GM19452 (cell line): ENCODE measurements at regions not wholly inside any gene's neighbourhood (a gene's known extent, or its start where the extent isn't known, plus 50 kb on each side); places are given as distances from the start of the nearest gene placed in this dataset.
A peak's percentile ranks its signal among the peaks of the same experiment; 100 is the strongest.

ENCODE experiments used
- ATAC-seq: cut with Tn5 transposase; IDR thresholded peaks from one replicate; pipeline ENCODE4 v1.9.1; 2021; ENCODE audit not compliant: unreplicated experiment

- no peak for ATAC-seq
These were observed 988.3 kb upstream of the LRFN5 start for GRCh38 chr14:40618225-40618898.

GRCh38 chr14:40616579-40616978 lies 990.1 kb upstream of the LRFN5 start:
- no peak for ATAC-seq

GRCh38 chr14:40601063-40601462 lies 1005.6 kb upstream of the LRFN5 start:
- ATAC-seq, result no peak

GRCh38 chr14:40599725-40600124 lies 1007.0 kb upstream of the LRFN5 start:
- no peak for ATAC-seq

- no peak for ATAC-seq
These were observed 1025.4 kb upstream of the LRFN5 start for GRCh38 chr14:40581264-40581663.

- no peak for ATAC-seq
These were observed 1029.7 kb upstream of the LRFN5 start for GRCh38 chr14:40576880-40577478.

- ATAC-seq, result no peak
These were observed 1031.9 kb upstream of the LRFN5 start for GRCh38 chr14:40574780-40575179.

- ATAC-seq, result no peak
These were observed 1081.4 kb upstream of the LRFN5 start for GRCh38 chr14:40525314-40525713.

- no peak for ATAC-seq
These were observed 1083.6 kb upstream of the LRFN5 start for GRCh38 chr14:40523123-40523522.

GRCh38 chr14:40494483-40494882 lies 1062.2 kb upstream of the FBXO33 start:
- ATAC-seq, result no peak

GRCh38 chr14:40487824-40488223 lies 1055.6 kb upstream of the FBXO33 start:
- ATAC-seq, result no peak

GRCh38 chr14:40485688-40486087 lies 1053.5 kb upstream of the FBXO33 start:
- ATAC-seq, result no peak

- no peak for ATAC-seq
These were observed 1043.8 kb upstream of the FBXO33 start for GRCh38 chr14:40476005-40476404.

GRCh38 chr14:40467969-40468368 lies 1035.7 kb upstream of the FBXO33 start:
- no peak for ATAC-seq

GRCh38 chr14:40464531-40464930 lies 1032.3 kb upstream of the FBXO33 start:
- ATAC-seq, result no peak

GRCh38 chr14:40463886-40464285 lies 1031.7 kb upstream of the FBXO33 start:
- ATAC-seq, result no peak

GRCh38 chr14:40452674-40453073 lies 1020.4 kb upstream of the FBXO33 start:
- no peak for ATAC-seq

- no peak for ATAC-seq
These were observed 1014.8 kb upstream of the FBXO33 start for GRCh38 chr14:40447017-40447416.

- ATAC-seq, result no peak
These were observed 1012.8 kb upstream of the FBXO33 start for GRCh38 chr14:40445020-40445419.

- no peak for ATAC-seq
These were observed 1004.3 kb upstream of the FBXO33 start for GRCh38 chr14:40436551-40436950.

GRCh38 chr14:40417777-40418401 lies 985.7 kb upstream of the FBXO33 start:
- ATAC-seq, result peak; percentile 70

GRCh38 chr14:40416565-40416964 lies 984.3 kb upstream of the FBXO33 start:
- ATAC-seq, result no peak
